ENCODE measurements at regions not wholly inside any gene's neighbourhood (a gene's known extent, or its start where the extent isn't known, plus 50 kb on each side); places are given as distances from the start of the nearest gene placed in this dataset.
A peak's percentile ranks its signal among the peaks of the same experiment; 100 is the strongest.

DNA sequence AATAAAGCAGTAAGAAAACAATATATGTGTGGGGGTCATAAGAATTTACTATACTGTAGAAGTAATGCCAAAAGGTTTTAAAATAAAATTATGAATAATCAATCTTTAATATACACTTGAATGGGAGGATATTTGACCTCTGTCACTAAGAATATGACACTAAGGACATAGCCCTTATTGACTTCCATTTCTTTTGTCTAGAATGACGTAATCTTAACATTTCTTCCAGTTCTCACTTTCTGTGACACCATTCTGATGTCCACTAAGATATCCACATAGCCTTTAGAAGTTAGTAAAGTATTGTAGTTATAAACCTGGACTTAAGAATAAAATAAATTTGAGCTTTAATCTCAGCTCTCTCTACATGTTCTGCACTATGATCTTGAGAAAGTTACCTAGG, 1050.7 kb downstream of the TLE4 start:
- DNase-seq (ENCODE audit: low spot score): no peak

DNA sequence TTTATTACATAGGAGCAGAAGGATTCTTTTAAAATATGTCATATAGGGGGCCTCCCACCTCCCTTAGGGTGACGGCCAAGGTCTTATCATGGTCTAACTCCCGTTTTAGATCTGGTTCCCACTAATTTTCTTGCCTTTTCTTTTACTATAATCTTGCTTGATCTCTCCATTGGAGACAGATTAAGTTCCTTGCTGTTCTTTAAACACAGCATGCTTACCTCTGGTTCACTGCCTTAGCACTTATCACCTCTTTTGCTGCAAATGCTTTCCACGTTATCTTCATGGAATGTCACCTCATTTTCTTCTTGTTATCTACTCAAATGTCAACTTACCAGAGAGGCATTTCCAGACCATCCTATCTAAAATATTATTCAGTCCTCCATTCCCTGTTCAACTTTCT, 1047.6 kb downstream of the TLE4 start:
- no peak for DNase-seq (ENCODE audit: low spot score)

DNA sequence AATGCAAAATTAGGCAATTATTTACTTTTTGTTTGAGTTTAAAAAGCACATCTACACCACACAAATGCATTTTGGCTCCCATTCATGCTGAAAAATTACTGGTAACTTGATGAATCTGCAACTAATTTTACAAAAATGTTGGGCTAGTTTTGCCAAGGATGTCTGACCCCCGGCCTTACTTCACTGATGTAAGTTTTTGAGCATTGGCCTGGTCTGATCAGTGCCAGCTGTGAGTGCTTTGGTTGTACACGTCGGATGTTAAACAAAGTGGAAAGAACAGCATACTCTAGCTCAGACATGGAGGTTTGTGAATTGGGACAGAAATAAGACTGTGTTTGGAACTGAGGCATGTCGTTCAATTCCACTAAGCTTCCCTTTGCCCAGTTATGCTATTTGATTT, 1044.2 kb downstream of the TLE4 start:
- no peak for DNase-seq (ENCODE audit: low spot score)

DNA sequence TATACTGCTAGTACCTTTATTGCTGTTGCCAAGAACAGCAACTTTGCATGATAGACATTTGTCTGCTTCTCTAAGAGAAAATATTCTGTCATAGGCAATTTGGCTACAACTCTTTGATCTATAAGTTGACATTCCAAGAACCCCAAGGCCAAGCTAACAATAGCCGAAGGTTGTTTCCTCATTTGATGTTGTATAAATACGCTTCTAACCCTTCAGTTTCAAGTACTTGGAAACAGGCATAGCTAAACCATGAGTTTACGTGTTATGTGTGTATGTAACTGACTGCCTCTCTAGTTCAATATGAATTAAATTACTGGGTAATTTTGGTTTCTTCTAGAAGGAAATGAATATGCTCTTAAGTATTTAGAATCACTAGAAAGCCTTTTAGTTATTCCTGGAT, 1034.0 kb downstream of the TLE4 start:
- DNase-seq (ENCODE audit: low spot score): no peak

DNA sequence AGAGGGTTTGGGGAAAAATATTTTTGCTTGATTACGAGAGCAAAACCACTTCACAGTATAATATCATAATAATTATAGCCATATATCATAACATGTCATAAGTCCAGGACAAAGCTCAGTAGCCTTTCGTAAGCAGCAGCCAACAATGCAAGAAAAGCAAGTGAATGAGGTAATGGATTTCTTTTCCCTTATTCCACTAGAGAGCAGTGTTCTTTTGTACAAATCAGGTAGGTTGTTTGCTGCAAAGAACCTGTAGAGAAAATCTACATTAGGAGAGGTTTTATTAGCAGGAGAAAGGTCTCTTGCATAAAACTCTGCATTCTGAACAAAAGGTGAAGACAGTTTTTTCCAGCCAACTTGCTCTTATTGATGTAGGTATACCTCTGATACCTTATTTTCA, 1033.4 kb downstream of the TLE4 start:
- DNase-seq (ENCODE audit: low spot score): peak; percentile 56

GRCh38 chr9:80602291-80602690, 1030.5 kb downstream of the TLE4 start:
- no peak for DNase-seq (ENCODE audit: low spot score)

DNA sequence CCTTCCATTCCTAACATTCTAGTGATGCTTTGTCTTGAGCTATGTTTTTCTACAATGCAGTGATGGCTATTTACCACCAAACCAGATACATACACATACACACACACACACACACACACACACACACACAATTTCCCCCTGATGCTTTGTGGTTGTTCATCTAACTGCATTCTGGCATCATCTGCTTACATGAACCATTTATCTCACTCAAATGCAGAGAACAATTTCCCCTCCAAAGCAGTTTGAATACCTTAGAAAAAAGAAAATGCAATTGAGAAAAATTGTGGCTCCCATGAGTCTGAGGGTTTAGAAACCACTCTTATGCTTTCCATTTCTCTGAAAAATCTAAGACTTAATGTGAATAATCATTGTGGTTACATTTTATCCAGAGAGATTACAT, 1024.8 kb downstream of the TLE4 start:
- no peak for DNase-seq (ENCODE audit: low spot score)

- DNase-seq (ENCODE audit: low spot score): no peak
Measured at GRCh38 chr9:80595192-80595591, 1023.4 kb downstream of the TLE4 start.

GRCh38 chr9:80592413-80592812, 1020.6 kb downstream of the TLE4 start:
- no peak for DNase-seq (ENCODE audit: low spot score)

GRCh38 chr9:80586786-80587330, 1015.1 kb downstream of the TLE4 start:
- no peak for DNase-seq (ENCODE audit: low spot score)

DNA sequence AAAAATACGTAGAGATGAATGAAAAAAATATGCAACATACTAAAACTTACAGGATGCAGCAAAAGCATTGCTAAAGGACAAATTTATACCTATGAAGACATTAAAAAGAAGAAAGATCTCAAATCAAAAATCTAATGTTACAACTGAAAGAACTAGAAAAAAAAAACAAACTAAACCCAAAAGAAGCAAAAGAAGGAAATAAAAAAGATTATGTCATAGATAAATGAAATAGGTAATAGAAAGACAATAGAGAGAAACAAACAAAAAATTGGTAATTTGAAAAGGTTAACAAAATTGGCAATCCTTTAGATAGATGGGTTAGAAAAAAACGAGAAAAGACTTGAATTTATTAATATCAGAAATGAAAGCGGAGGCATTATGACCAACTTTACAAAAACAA, 1000.2 kb downstream of the TLE4 start:
- no peak for DNase-seq (ENCODE audit: low spot score)

- no peak for DNase-seq (ENCODE audit: low spot score)
Measured at GRCh38 chr9:80569236-80569635, 997.5 kb downstream of the TLE4 start.

DNA sequence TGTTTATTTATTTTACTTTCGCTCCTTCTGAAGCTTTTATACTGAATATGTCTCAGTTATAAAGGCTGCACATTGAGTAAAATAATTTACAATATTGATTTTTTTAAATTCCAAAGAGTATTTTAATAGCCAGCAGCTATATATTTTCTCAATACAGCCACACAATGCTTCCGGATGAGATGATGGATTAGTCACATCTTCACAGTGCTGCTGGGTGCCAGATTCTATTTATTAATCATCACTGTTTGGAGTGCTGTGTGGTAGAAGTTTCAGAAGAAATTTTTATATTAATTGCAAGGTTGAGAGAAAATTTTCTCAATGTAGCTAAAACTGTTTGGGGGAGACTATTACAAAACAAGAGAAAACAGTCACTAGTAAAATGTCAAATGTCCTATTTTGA, 989.8 kb downstream of the TLE4 start:
- no peak for DNase-seq (ENCODE audit: low spot score)

DNA sequence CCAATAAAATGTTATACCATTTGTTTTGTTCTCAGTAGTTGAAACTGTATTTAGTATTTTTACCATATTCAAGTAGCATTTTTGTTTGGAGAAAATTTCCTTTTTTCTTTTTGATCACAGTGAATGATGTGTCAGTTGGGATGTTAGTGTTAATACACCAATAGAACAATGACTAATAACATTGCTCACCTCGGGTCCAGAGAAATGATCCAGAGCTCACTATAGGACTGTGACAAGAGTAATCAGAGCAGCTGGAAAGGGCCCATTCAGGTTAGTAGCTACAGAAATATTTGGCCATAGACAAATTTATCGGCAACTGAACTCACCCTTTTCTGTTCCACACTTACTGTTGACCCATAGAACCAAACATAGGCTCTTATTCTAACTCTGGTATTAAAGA, 989.2 kb downstream of the TLE4 start:
- DNase-seq (ENCODE audit: low spot score): no peak

DNA sequence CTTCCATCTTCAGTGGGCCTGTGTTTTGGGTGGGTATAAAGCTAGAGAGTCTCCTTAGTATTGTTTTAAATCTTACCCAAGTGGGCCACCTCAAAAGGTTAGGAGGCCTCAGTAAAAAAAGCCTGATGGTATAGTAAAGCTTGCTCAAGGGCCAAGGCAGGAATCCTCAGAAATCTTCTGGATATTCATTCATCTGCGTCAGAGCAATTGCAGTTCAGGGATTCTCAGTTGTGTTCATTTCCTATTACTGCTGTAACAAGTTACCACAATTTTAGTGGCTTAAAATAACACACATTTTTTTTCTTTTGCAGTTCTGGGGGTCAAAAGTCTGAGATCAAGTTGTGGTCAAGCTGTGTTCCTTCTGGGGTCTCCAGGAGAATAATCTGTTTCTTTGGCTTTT, 985.5 kb downstream of the TLE4 start:
- no peak for DNase-seq (ENCODE audit: low spot score)

- DNase-seq (ENCODE audit: low spot score): no peak
Measured at GRCh38 chr9:80556631-80557030, 984.9 kb downstream of the TLE4 start.

GRCh38 chr9:80555782-80556325, 984.1 kb downstream of the TLE4 start:
- DNase-seq (ENCODE audit: low spot score): no peak

- no peak for DNase-seq (ENCODE audit: low spot score)
Measured at GRCh38 chr9:80554856-80555255, 983.1 kb downstream of the TLE4 start.

- DNase-seq (ENCODE audit: low spot score): no peak
Measured at GRCh38 chr9:80554301-80554700, 982.5 kb downstream of the TLE4 start.

- DNase-seq (ENCODE audit: low spot score): no peak
Measured at GRCh38 chr9:80552931-80553330, 981.2 kb downstream of the TLE4 start.

DNA sequence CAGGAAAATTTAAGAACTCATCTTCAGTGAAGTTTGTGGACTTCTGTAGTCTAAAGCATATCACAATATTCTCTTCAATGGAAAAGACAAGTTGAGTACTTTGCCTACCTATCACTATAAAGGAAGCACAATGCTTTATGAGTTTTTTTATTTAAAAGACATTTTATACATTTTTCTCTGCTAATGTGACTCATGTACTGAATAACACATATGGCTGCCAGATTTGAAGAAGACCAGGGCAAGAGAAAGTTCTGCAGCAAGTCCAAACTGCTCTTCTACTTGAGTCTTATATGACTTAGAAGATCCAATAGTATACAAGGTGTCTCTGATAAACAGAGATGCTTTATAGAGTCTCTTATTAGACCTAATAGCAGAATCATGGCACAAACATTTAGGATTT, 978.4 kb downstream of the TLE4 start:
- DNase-seq (ENCODE audit: low spot score): no peak

- no peak for DNase-seq (ENCODE audit: low spot score)
Measured at GRCh38 chr9:80547613-80548012, 975.8 kb downstream of the TLE4 start.

- no peak for DNase-seq (ENCODE audit: low spot score)
Measured at GRCh38 chr9:80540387-80540786, 968.6 kb downstream of the TLE4 start.

DNA sequence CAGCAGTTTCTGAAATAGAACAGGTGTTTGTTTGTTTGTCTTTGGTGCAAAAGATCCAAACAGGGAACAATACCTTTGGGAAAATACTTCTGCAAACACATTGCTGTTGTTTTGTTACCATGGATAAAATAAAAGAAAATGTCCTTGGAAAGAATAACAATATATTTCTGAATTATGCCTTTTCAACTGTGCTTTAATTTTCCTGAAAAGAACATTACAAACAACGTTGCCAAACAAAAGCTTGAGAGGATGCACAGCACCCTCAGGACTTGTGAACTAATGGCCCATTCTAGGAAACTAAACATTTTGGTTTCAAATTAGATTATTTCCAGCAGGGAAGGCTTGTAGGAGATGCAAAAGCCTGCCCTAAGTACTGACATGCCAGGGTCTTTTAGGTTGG, 967.2 kb downstream of the TLE4 start:
- DNase-seq (ENCODE audit: low spot score): no peak

- no peak for DNase-seq (ENCODE audit: low spot score)
Measured at GRCh38 chr9:80522465-80522864, 950.7 kb downstream of the TLE4 start.

Data from pons (tissue), 1 donor.